Mucosa of rectum (tissue), 2 donors: ENCODE measurements at regions not wholly inside any gene's neighbourhood (a gene's known extent, or its start where the extent isn't known, plus 50 kb on each side); places are given as distances from the start of the nearest gene placed in this dataset.

ENCODE experiments used
- H3K27ac ChIP-seq, 2 donors: one replicate each; pipeline ENCODE4 v1.7.0; 2013; ENCODE audit warnings: inconsistent platforms in 2 of 2, low read depth in 2 of 2, low read length in 2 of 2
- H3K27me3 ChIP-seq, 2 donors: one replicate each; pipeline ENCODE4 v1.7.0; 2013; ENCODE audit warnings: low read length in 2 of 2; ENCODE audit not compliant: control insufficient read depth in 2 of 2, insufficient read depth in 2 of 2
- H3K36me3 ChIP-seq, 2 donors: one replicate each; pipeline ENCODE4 v1.7.0; 2013; ENCODE audit warnings: low read length in 2 of 2; ENCODE audit not compliant: control insufficient read depth in 2 of 2, insufficient read depth in 2 of 2
- H3K4me1 ChIP-seq, 2 donors: one replicate each; pipeline ENCODE4 v1.7.0; 2013; ENCODE audit warnings: low read length in 2 of 2, mild to moderate bottlenecking in 1 of 2; ENCODE audit not compliant: control insufficient read depth in 2 of 2, insufficient read depth in 2 of 2
- H3K4me3 ChIP-seq, 2 donors: one replicate each; pipeline ENCODE4 v1.7.0; 2013; ENCODE audit warnings: low read length in 2 of 2
- H3K9ac ChIP-seq, 2 donors: one replicate each; pipeline ENCODE4 v1.7.0; 2013; ENCODE audit warnings: low read length in 2 of 2, low read depth in 1 of 2, mild to moderate bottlenecking in 1 of 2
- H3K9me3 ChIP-seq, 2 donors: one replicate each; pipeline ENCODE4 v1.7.0; 2013; ENCODE audit warnings: low read length in 2 of 2; ENCODE audit not compliant: control insufficient read depth in 2 of 2
- donor health status: healthy.
- donor health status: Normal muscosa, but diverticular disease.

DNA sequence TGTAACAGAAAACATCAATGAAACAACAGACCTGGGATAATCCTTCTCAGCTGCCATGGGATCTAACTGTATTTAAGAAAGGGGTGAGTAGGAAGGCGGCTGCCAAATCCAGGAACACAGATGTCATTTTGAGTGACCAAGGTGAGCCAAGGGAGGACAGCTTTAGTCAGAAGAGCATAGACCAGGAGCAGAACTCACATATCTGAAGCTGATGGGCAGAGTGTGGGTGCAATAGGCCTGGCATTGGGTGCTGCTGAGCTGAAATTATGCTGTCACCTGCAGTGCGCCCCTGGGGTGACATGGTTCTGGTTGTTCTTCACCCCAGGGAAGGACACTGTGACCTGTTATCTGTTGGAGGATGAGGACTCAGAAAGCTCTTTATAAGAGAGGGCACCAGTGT, 88.9 kb upstream of the TOP3B start:
- Histone ChIP-seq H3K36me3 (no peaks in the 10 kb centered on the region), H3K9ac (no peak overlapping the region), H3K4me3 (no peak overlapping the region), H3K9me3 (no peaks in the 10 kb centered on the region), H3K27ac (no peak overlapping the region), H3K27me3 (peaks cover 0 to 2% of the 10 kb centered on the region in 2 donors), H3K4me1 (no peaks in the 10 kb centered on the region)

- Histone ChIP-seq H3K36me3 (no peaks in the 10 kb centered on the region), H3K9ac (no peak overlapping the region), H3K27me3 (peaks cover 0 to 2% of the 10 kb centered on the region in 2 donors), H3K4me1 (no peaks in the 10 kb centered on the region), H3K27ac (no peak overlapping the region), H3K9me3 (no peaks in the 10 kb centered on the region), H3K4me3 (no peak overlapping the region)
Observed at GRCh38 chr22:22070371-22070824, 87.8 kb upstream of the TOP3B start.

DNA sequence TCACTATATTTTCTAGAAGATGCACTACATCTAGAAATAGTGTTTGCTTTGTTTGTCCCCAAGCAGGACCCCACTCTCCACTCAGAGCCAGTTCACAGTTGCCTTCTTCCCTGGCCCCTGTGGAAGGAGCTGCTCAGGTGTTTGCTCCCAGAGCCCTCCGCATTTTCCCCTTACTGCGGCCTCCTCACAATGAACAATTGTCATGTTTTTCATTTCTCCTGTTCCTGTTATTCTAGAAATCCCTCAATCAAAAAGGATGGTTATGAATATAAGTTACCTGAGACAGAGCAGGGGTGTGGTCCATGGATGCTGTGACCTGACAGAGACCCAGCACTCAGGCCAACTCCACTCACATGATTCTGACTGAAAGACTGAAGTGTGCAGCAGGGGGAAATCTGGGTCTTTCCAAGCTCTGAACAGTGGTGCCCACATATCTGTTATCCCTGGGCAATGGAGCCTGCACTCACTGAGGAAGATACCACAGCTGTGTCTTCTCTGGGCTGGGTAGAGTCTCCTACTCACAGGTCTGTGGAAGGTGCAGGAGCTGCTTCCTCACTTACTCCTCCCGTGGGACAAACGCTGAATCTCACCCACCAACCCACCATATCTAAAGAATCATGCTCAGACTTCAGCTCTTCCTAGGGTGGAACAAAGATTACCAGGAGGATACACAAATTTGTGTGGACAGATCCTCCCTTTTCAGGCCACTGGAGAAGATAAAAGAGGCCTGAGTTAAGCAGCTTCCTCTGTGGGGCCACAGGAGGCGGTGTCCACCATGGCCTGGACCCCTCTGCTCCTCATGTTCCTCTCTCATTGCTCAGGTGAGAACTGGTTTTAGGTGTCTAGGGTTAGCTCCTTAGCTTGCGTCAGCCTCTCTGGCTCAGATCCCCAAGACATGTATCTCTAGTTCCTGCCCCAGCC, 87.1 kb upstream of the TOP3B start:
- Histone ChIP-seq H3K4me3 (no peak overlapping the region), H3K4me1 (no peaks in the 10 kb centered on the region), H3K27ac (no peak overlapping the region), H3K9ac (no peak overlapping the region), H3K27me3 (peaks cover 0 to 2% of the 10 kb centered on the region in 2 donors), H3K9me3 (no peaks in the 10 kb centered on the region), H3K36me3 (no peaks in the 10 kb centered on the region)

DNA sequence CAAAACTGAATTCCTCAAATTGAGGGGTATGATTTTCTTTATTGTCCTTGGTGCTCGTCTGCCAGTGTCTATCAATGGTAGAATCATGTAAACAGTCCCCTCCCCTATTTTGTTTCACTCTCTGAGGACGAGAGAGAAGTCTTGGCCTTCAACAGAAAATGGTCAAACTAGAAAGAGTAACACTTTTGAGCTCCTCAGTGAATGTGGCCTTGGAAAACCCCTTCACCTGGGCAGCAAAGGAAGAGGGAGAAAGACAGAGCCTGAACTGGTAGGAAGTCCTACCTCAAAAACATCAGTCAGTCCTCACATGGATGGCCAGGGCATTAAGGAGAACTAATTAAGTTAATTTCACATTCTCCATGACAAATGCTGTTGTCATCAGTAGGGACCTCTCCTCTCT, 86.1 kb upstream of the TOP3B start:
- Histone ChIP-seq H3K4me1 (no peaks in the 10 kb centered on the region), H3K27ac (no peak overlapping the region), H3K4me3 (no peak overlapping the region), H3K36me3 (no peaks in the 10 kb centered on the region), H3K9me3 (no peaks in the 10 kb centered on the region), H3K9ac (no peak overlapping the region), H3K27me3 (peaks cover 0 to 2% of the 10 kb centered on the region in 2 donors)

- peaks cover 0 to 2% of the 10 kb centered on the region in 2 donors for H3K27me3 ChIP-seq
- no peaks in the 10 kb centered on the region for H3K36me3 ChIP-seq
- no peaks in the 10 kb centered on the region for H3K9me3 ChIP-seq
Observed at GRCh38 chr22:22068025-22068424, 85.4 kb upstream of the TOP3B start.

GRCh38 chr22:22067192-22067591, 84.6 kb upstream of the TOP3B start:
- Histone ChIP-seq H3K36me3 (no peaks in the 10 kb centered on the region), H3K4me3 (no peak overlapping the region), H3K4me1 (no peaks in the 10 kb centered on the region), H3K9ac (no peak overlapping the region), H3K27me3 (peaks cover 0 to 2% of the 10 kb centered on the region in 2 donors), H3K27ac (no peak overlapping the region), H3K9me3 (no peaks in the 10 kb centered on the region)

More at GRCh38 chr22:22068025-22068424, 85.4 kb upstream of the TOP3B start:
- H3K4me3 ChIP-seq, result no peak overlapping the region
- H3K4me1 ChIP-seq, result no peaks in the 10 kb centered on the region
- no peak overlapping the region for H3K9ac ChIP-seq
- H3K27ac ChIP-seq, result no peak overlapping the region

DNA sequence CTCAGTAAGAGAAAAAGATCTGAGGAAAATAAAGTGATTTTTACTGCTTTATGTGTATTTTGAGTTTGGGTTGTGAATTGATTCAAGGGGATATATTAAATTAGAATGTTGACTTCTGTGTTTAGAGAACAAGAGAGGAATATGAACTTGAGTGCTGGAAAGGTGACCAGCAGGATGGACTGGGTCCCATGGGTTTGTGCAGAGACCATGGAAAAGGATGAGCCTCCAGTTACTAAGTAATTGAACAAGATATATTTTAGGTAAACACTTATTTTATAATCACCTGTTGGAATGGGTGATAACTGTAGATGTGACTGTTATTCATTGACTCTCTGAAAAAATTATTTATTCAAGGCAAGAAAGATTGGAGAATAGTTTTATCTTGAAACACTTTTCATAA, 82.0 kb upstream of the TOP3B start:
- no peak overlapping the region for H3K27ac ChIP-seq
- no peaks in the 10 kb centered on the region for H3K4me1 ChIP-seq
- H3K9me3 ChIP-seq, result no peaks in the 10 kb centered on the region
- H3K4me3 ChIP-seq, result no peak overlapping the region
- peaks cover 0 to 2% of the 10 kb centered on the region in 2 donors for H3K27me3 ChIP-seq
- H3K36me3 ChIP-seq, result no peaks in the 10 kb centered on the region
- H3K9ac ChIP-seq, result no peak overlapping the region

DNA sequence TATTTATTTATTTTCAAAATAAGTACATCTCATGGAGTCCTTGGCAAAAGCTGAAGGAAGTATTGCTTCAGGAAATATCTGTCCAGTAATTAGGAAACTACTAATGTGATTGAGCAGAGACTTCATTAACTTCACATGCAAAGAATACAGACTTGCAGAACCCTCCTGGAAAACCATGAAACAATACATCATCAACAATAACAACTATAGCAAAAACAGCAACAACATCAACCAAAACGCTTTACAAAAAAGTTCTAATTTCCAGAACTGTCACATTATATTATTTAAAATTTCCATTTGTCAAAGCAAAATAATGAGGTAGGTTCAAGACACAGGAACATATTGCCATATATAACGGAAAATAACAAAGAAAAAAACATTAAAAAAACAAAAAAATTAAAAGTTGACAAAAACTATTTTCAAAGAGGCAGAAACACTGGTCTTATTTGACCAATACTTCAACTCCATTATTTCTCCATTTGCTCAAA, 79.8 kb upstream of the TOP3B start:
- H3K27ac ChIP-seq, result no peak overlapping the region
- no peak overlapping the region for H3K4me3 ChIP-seq
- H3K9ac ChIP-seq, result no peak overlapping the region
- peaks cover 0 to 2% of the 10 kb centered on the region in 2 donors for H3K27me3 ChIP-seq
- H3K36me3 ChIP-seq, result no peaks in the 10 kb centered on the region
- no peaks in the 10 kb centered on the region for H3K9me3 ChIP-seq
- H3K4me1 ChIP-seq, result no peaks in the 10 kb centered on the region

GRCh38 chr22:22061085-22062077, 78.8 kb upstream of the TOP3B start:
- Histone ChIP-seq H3K36me3 (no peaks in the 10 kb centered on the region), H3K9ac (no peak overlapping the region), H3K4me3 (no peak overlapping the region), H3K27ac (no peak overlapping the region), H3K9me3 (no peaks in the 10 kb centered on the region), H3K4me1 (no peaks in the 10 kb centered on the region), H3K27me3 (no peaks in the 10 kb centered on the region)
